GM12874 (cell line): ENCODE measurements at regions not wholly inside any gene's neighbourhood (a gene's known extent, or its start where the extent isn't known, plus 50 kb on each side); places are given as distances from the start of the nearest gene placed in this dataset.

Experiments
- CTCF ChIP-seq: IDR thresholded peaks from 2 replicates; pipeline ENCODE4 v1.5.1; 2011; ENCODE audit warnings: low read depth, mild to moderate bottlenecking, control low read depth, low read length, moderate library complexity; ENCODE audit not compliant: insufficient read depth

- TF ChIP-seq CTCF, result no peak
These were observed 249.3 kb downstream of the ANKRD50 start for GRCh38 chr4:124462954-124463828.

GRCh38 chr4:124464836-124465235, 247.7 kb downstream of the ANKRD50 start:
- no peak for TF ChIP-seq CTCF

GRCh38 chr4:124468360-124468759, 244.2 kb downstream of the ANKRD50 start:
- TF ChIP-seq CTCF, result no peak

- no peak for TF ChIP-seq CTCF
These were observed 242.6 kb downstream of the ANKRD50 start for GRCh38 chr4:124469981-124470380.

GRCh38 chr4:124478470-124478869, 234.1 kb downstream of the ANKRD50 start:
- no peak for TF ChIP-seq CTCF

- TF ChIP-seq CTCF, result no peak
These were observed 232.5 kb downstream of the ANKRD50 start for GRCh38 chr4:124480061-124480460.

GRCh38 chr4:124481123-124481522, 231.4 kb downstream of the ANKRD50 start:
- no peak for TF ChIP-seq CTCF
